Astrocyte (in vitro differentiated cells and primary cell): ENCODE measurements at regions not wholly inside any gene's neighbourhood (a gene's known extent, or its start where the extent isn't known, plus 50 kb on each side); places are given as distances from the start of the nearest gene placed in this dataset.
"Not testable (repeated sequence)": the region's sequence is repeated elsewhere in the genome, so short reads cannot be mapped to it uniquely, and the experiment has no call there.

ENCODE experiments used
- DNase-seq: peaks from one replicate; pipeline ENCODE4 v3.0.0-alpha.2; 2010; ENCODE audit warnings: low read depth
- FAIRE-seq: peaks from 2 replicates; lab custom pipeline; 2011; peaks lifted over from hg19 to GRCh38; lab: Jason Lieb, UNC
- H2AFZ ChIP-seq: 2 replicates; pipeline ENCODE4 v1.6.0; 2012; ENCODE audit warnings: low read depth, low read length, inconsistent platforms
- H3K27ac ChIP-seq: 2 replicates; pipeline ENCODE4 v1.5.1; 2011; ENCODE audit warnings: low read depth, low read length, inconsistent platforms
- H3K27me3 ChIP-seq: 2 replicates; pipeline ENCODE4 v1.6.0; 2011; ENCODE audit warnings: low read length, inconsistent platforms; ENCODE audit not compliant: insufficient read depth
- H3K36me3 ChIP-seq: 2 replicates; pipeline ENCODE4 v1.5.1; 2011; ENCODE audit warnings: low read length, inconsistent platforms; ENCODE audit not compliant: insufficient read depth
- H3K4me1 ChIP-seq: 2 replicates; pipeline ENCODE4 v1.5.1; 2011; ENCODE audit warnings: low read length, inconsistent platforms; ENCODE audit not compliant: insufficient read depth
- H3K4me2 ChIP-seq: 2 replicates; pipeline ENCODE4 v1.6.0; 2012; ENCODE audit warnings: low read length, inconsistent platforms
- H3K4me3 ChIP-seq: 2 replicates; pipeline ENCODE4 v1.5.1; 2011; ENCODE audit warnings: low read depth, mild to moderate bottlenecking, low read length, inconsistent platforms; ENCODE audit not compliant: insufficient read depth
- H3K79me2 ChIP-seq: 2 replicates; pipeline ENCODE4 v1.6.0; 2012; ENCODE audit warnings: mild to moderate bottlenecking, low read length, inconsistent platforms; ENCODE audit not compliant: insufficient read depth
- H3K9ac ChIP-seq: 2 replicates; pipeline ENCODE4 v1.6.0; 2012; ENCODE audit warnings: mild to moderate bottlenecking, low read length, inconsistent platforms
- H3K9me3 ChIP-seq: 2 replicates; pipeline ENCODE4 v1.5.1; 2012; ENCODE audit warnings: low read depth, mild to moderate bottlenecking, low read length, inconsistent platforms; ENCODE audit not compliant: insufficient read depth
- H4K20me1 ChIP-seq: 2 replicates; pipeline ENCODE4 v1.6.0; 2012; ENCODE audit warnings: low read length, inconsistent platforms; ENCODE audit not compliant: insufficient read depth
- H3K27ac Mint-ChIP-seq: one replicate; pipeline ENCODE4 v1.8.0; 2021; ENCODE audit warnings: mild to moderate bottlenecking, mixed read lengths; ENCODE audit not compliant: unreplicated experiment
- H3K27me3 Mint-ChIP-seq: one replicate; pipeline ENCODE4 v1.8.0; 2021; ENCODE audit warnings: low read depth, mixed read lengths; ENCODE audit not compliant: unreplicated experiment
- H3K36me3 Mint-ChIP-seq: one replicate; pipeline ENCODE4 v1.8.0; 2021; ENCODE audit warnings: low read depth, mixed read lengths; ENCODE audit not compliant: unreplicated experiment
- H3K4me1 Mint-ChIP-seq: one replicate; pipeline ENCODE4 v1.8.0; 2021; ENCODE audit warnings: low read depth, mixed read lengths; ENCODE audit not compliant: unreplicated experiment
- H3K4me3 Mint-ChIP-seq: one replicate; pipeline ENCODE4 v1.8.0; 2021; ENCODE audit warnings: mild to moderate bottlenecking, moderate library complexity, mixed read lengths; ENCODE audit not compliant: unreplicated experiment
- H3K9me3 Mint-ChIP-seq: one replicate; pipeline ENCODE4 v1.8.0; 2021; ENCODE audit warnings: mild to moderate bottlenecking, mixed read lengths; ENCODE audit not compliant: unreplicated experiment
- CTCF ChIP-seq: IDR thresholded peaks from 2 replicates; pipeline ENCODE4 v1.5.1; 2011; ENCODE audit warnings: low read depth, mild to moderate bottlenecking, inconsistent platforms, low read length, moderate library complexity; ENCODE audit not compliant: insufficient read depth
- EZH2 ChIP-seq: IDR thresholded peaks from 2 replicates; pipeline ENCODE4 v1.6.1; 2012; ENCODE audit warnings: mild to moderate bottlenecking, low read length, inconsistent platforms; ENCODE audit not compliant: insufficient read depth

- Histone ChIP-seq H3K79me2 (no peaks in the 10 kb centered on the region), H2AFZ (no peak overlapping the region), H3K4me3 (no peak overlapping the region), H3K4me2 (no peak overlapping the region), H3K36me3 (no peaks in the 10 kb centered on the region), H3K9me3 (no peaks in the 10 kb centered on the region), H3K4me1 (no peaks in the 10 kb centered on the region), H3K27me3 (peaks cover 14% of the 10 kb centered on the region), H3K27ac (no peak overlapping the region), H4K20me1 (no peaks in the 10 kb centered on the region), H3K9ac (no peak overlapping the region)
- Mint-ChIP-seq H3K4me1 (peaks cover 2% of the 10 kb centered on the region), H3K36me3 (no peaks in the 10 kb centered on the region), H3K27me3 (peaks cover 25% of the 10 kb centered on the region), H3K9me3 (no peaks in the 10 kb centered on the region), H3K4me3 (no peak overlapping the region), H3K27ac (no peak overlapping the region)
- TF ChIP-seq EZH2 (no peak), CTCF (no peak)
- DNase-seq, result no peak
- no peak for FAIRE-seq
Observed at GRCh38 chr22:22058633-22059290, 76.2 kb upstream of the TOP3B start.

- no peak overlapping the region for H3K27ac ChIP-seq
- no peaks in the 10 kb centered on the region for H3K79me2 ChIP-seq
- H4K20me1 ChIP-seq, result no peaks in the 10 kb centered on the region
- FAIRE-seq (no peak), DNase-seq (no peak)
- H2AFZ ChIP-seq, result no peak overlapping the region
- Mint-ChIP-seq H3K27me3 (peaks cover 33% of the 10 kb centered on the region), H3K4me1 (peaks cover 2% of the 10 kb centered on the region), H3K4me3 (no peak overlapping the region), H3K27ac (no peak overlapping the region), H3K9me3 (peaks cover 2% of the 10 kb centered on the region), H3K36me3 (no peaks in the 10 kb centered on the region)
- TF ChIP-seq CTCF (no peak), EZH2 (no peak)
- peaks cover 14% of the 10 kb centered on the region for H3K27me3 ChIP-seq
- H3K36me3 ChIP-seq, result no peaks in the 10 kb centered on the region
- H3K9me3 ChIP-seq, result no peaks in the 10 kb centered on the region
- no peaks in the 10 kb centered on the region for H3K4me1 ChIP-seq
- H3K4me2 ChIP-seq, result no peak overlapping the region
- H3K4me3 ChIP-seq, result no peak overlapping the region
- no peak overlapping the region for H3K9ac ChIP-seq
Observed at GRCh38 chr22:22057617-22058378, 75.2 kb upstream of the TOP3B start.

GRCh38 chr22:22056809-22057594 is 74.4 kb upstream of the TOP3B start:
- not testable (repeated sequence) for H3K79me2 ChIP-seq, H3K4me3 Mint-ChIP-seq, H3K4me3 ChIP-seq, H3K4me1 ChIP-seq, H3K9me3 ChIP-seq, H2AFZ ChIP-seq, H3K36me3 ChIP-seq, H3K27ac Mint-ChIP-seq, FAIRE-seq, DNase-seq, H3K9me3 Mint-ChIP-seq, H3K4me2 ChIP-seq, H4K20me1 ChIP-seq, H3K27ac ChIP-seq, H3K4me1 Mint-ChIP-seq, H3K36me3 Mint-ChIP-seq, H3K9ac ChIP-seq
- H3K27me3 Mint-ChIP-seq, result peaks cover 38% of the 10 kb centered on the region
- H3K27me3 ChIP-seq, result peaks cover 12% of the 10 kb centered on the region

- not testable (repeated sequence) for H3K36me3 Mint-ChIP-seq, H3K27ac ChIP-seq, H3K4me1 Mint-ChIP-seq, H2AFZ ChIP-seq, H3K4me2 ChIP-seq, H3K27ac Mint-ChIP-seq, H3K27me3 ChIP-seq, H3K4me3 Mint-ChIP-seq, H3K9me3 Mint-ChIP-seq, H3K9me3 ChIP-seq, H3K4me1 ChIP-seq, H4K20me1 ChIP-seq, H3K4me3 ChIP-seq, H3K36me3 ChIP-seq, H3K79me2 ChIP-seq, FAIRE-seq, DNase-seq, H3K9ac ChIP-seq
- peaks cover 35% of the 10 kb centered on the region for H3K27me3 Mint-ChIP-seq
Observed at GRCh38 chr22:22052548-22053139, 70.1 kb upstream of the TOP3B start.
